ENCODE measurements at regions not wholly inside any gene's neighbourhood (a gene's known extent, or its start where the extent isn't known, plus 50 kb on each side); places are given as distances from the start of the nearest gene placed in this dataset.

DNA sequence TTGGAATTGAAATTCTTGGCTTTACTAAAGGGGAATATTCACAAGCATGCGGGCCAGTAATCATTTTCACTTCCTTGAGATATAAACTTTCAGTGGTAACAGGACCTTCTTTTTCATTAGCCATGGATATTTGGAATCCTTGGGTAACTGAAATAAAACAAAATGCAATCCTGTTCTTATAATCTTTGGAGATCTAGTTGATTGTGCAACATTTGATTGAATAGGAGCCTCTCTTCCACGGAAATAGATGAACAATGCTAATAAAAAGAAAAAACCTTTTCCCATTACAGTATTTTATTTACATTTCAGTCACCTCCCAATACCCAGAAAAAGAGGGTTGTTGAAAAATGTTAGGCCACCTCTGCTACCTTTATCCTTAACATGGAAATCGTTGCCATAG lies 225.6 kb downstream of the MAP2K6 start:
- no peaks in the 10 kb centered on the region for H3K4me1 ChIP-seq (replicated peaks in 1 of 2)
- no peak for DNase-seq
- H3K4me3 ChIP-seq: no peak overlapping the region
- TF ChIP-seq, protein P1, sequence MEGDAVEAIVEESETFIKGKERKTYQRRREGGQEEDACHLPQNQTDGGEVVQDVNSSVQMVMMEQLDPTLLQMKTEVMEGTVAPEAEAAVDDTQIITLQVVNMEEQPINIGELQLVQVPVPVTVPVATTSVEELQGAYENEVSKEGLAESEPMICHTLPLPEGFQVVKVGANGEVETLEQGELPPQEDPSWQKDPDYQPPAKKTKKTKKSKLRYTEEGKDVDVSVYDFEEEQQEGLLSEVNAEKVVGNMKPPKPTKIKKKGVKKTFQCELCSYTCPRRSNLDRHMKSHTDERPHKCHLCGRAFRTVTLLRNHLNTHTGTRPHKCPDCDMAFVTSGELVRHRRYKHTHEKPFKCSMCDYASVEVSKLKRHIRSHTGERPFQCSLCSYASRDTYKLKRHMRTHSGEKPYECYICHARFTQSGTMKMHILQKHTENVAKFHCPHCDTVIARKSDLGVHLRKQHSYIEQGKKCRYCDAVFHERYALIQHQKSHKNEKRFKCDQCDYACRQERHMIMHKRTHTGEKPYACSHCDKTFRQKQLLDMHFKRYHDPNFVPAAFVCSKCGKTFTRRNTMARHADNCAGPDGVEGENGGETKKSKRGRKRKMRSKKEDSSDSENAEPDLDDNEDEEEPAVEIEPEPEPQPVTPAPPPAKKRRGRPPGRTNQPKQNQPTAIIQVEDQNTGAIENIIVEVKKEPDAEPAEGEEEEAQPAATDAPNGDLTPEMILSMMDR (IDR thresholded peaks at IDR 0.05): no peak
- TF ChIP-seq POLR2A (IDR thresholded peaks at IDR 0.05): no peak
- 69 to 96% (median 82%) methylated on average over 3 of the region's 3 CpGs for WGBS, 4 donors
- H3K27me3 ChIP-seq: no peaks in the 10 kb centered on the region
- H3K36me3 ChIP-seq (replicated peaks in 1 of 2): no peaks in the 10 kb centered on the region
- no peaks in the 10 kb centered on the region for H3K9me3 ChIP-seq (replicated peaks in 1 of 3)
- intact Hi-C loops (cut with DNase I): no loop called here
- no peak overlapping the region for H3K27ac ChIP-seq

DNA sequence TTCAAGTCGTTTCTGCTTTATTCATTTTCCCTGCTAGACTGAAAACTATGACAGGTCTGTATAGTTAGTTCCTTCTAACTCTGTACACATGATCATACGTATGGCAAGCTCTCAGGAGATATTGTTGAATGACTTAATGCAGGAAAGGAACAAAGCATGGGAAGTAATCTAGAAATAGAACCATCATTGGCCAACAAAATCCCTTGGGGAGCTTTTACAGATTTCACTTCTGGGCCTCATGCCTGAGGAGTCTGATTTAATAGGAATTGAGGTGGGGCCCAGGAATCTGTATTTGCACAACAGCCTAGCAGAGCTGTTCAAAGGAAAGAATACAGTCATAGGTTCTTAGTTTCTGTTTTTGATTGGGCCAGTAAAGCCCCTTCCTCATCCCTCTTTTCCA lies 229.2 kb downstream of the MAP2K6 start:
- no peak for TF ChIP-seq POLR2A (IDR thresholded peaks at IDR 0.05)
- TF ChIP-seq, protein P1 (IDR thresholded peaks at IDR 0.05): no peak
- Histone ChIP-seq H3K27me3 (no peaks in the 10 kb centered on the region), H3K27ac (no peak overlapping the region), H3K36me3 (replicated peaks in 1 of 2) (no peaks in the 10 kb centered on the region), H3K4me3 (no peak overlapping the region), H3K4me1 (replicated peaks in 1 of 2) (no peaks in the 10 kb centered on the region), H3K9me3 (replicated peaks in 1 of 3) (no peaks in the 10 kb centered on the region)
- DNase-seq: no peak
- intact Hi-C loops (cut with DNase I): no loop called here
- 65 to 81% (median 70%) methylated on average over 2 of the region's 2 CpGs for WGBS, 4 donors

DNA sequence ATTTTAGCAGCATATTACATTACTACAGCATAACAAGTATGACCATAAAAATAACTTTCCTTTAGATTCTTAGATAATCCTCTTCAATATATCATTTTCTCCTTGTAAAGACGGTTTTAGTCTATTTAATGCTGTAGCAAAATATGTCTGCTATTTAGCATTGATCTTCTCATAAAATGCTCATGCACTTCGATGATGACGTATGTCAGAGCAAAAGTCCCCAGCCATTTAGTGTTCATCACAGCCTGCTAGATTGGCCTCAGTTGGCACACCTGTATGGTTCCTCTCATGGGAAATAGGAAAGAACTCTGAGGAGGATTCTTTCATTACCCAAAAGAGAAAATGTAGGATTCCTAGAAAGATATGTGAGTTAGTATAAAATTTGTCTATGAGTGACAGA lies 232.2 kb downstream of the MAP2K6 start:
- DNase-seq: no peak
- TF ChIP-seq POLR2A (IDR thresholded peaks at IDR 0.05): no peak
- TF ChIP-seq, protein P1 (IDR thresholded peaks at IDR 0.05): no peak
- WGBS, 4 donors: 77 to 96% (median 92%) methylated on average over 3 of the region's 3 CpGs
- Histone ChIP-seq H3K4me1 (replicated peaks in 1 of 2) (no peaks in the 10 kb centered on the region), H3K27ac (no peak overlapping the region), H3K9me3 (replicated peaks in 1 of 3) (no peaks in the 10 kb centered on the region), H3K36me3 (replicated peaks in 1 of 2) (no peaks in the 10 kb centered on the region), H3K4me3 (no peak overlapping the region), H3K27me3 (no peaks in the 10 kb centered on the region)
- intact Hi-C loops (cut with DNase I): no loop called here

DNA sequence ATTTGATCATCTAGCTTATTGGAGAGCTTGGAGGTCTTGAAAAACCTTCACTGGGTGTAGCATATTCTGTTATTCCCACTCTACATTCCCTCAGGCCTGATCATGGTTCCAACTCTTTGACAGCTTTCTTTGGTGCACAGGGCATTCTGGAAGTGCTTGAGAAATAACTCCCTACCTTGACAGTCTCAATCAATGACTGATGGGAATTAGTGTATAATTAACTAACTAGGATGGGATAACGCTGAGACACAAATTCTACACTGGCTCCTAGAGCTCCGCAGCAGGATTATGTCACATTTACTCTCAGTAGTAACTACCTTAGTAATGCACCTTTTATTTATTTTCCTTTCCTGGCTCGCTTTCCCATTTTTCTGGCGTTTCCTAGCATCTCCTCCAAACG lies 236.4 kb downstream of the MAP2K6 start:
- Histone ChIP-seq H3K27ac (no peak overlapping the region), H3K36me3 (replicated peaks in 1 of 2) (no peaks in the 10 kb centered on the region), H3K9me3 (replicated peaks in 1 of 3) (no peaks in the 10 kb centered on the region), H3K4me1 (replicated peaks in 1 of 2) (peaks cover 4 to 10% of the 10 kb centered on the region in 2 donors), H3K4me3 (no peak overlapping the region), H3K27me3 (no peaks in the 10 kb centered on the region)
- WGBS, 4 donors: 86 to 96% (median 91%) methylated on average over 5 of the region's 5 CpGs
- TF ChIP-seq, protein P1 (IDR thresholded peaks at IDR 0.05): no peak
- TF ChIP-seq POLR2A (IDR thresholded peaks at IDR 0.05): no peak
- DNase-seq: no peak
- intact Hi-C loops (cut with DNase I): no loop called here

Measured in adrenal gland (tissue), 9 donors.